Neural crest cell (in vitro differentiated cells): ENCODE measurements at regions not wholly inside any gene's neighbourhood (a gene's known extent, or its start where the extent isn't known, plus 50 kb on each side); places are given as distances from the start of the nearest gene placed in this dataset.
"Not testable (repeated sequence)": the region's sequence is repeated elsewhere in the genome, so short reads cannot be mapped to it uniquely, and the experiment has no call there.

Experiments used
- DNase-seq: peaks from one replicate; pipeline ENCODE4 v3.0.0; 2021; ENCODE audit warnings: low read depth, mixed read lengths, low spot score
- H3K27ac Mint-ChIP-seq: one replicate; pipeline ENCODE4 v1.8.0; 2021; ENCODE audit warnings: mild to moderate bottlenecking, mixed read lengths; ENCODE audit not compliant: unreplicated experiment
- H3K27me3 Mint-ChIP-seq: 2 replicates; pipeline ENCODE4 v1.8.0; 2021; ENCODE audit warnings: low read depth, mild to moderate bottlenecking, mixed read lengths
- H3K36me3 Mint-ChIP-seq: 2 replicates; pipeline ENCODE4 v1.8.0; 2021; ENCODE audit warnings: low read depth, mild to moderate bottlenecking, mixed read lengths
- H3K4me1 Mint-ChIP-seq: 2 replicates; pipeline ENCODE4 v1.8.0; 2021; ENCODE audit warnings: mixed read lengths
- H3K4me3 Mint-ChIP-seq: one replicate; pipeline ENCODE4 v1.8.0; 2021; ENCODE audit warnings: mild to moderate bottlenecking, mixed read lengths
- H3K9me3 Mint-ChIP-seq: 2 replicates; pipeline ENCODE4 v1.8.0; 2021; ENCODE audit warnings: mixed read lengths
- TF ChIP-seq, protein P1 (sequence below): fragments of 200-600 bp; sonication (generic); conservative IDR thresholded peaks from 2 replicates; pipeline ENCODE4 v1.5.0; 2021; ENCODE audit warnings: antibody characterized with exemption, mild to moderate bottlenecking

DNA sequence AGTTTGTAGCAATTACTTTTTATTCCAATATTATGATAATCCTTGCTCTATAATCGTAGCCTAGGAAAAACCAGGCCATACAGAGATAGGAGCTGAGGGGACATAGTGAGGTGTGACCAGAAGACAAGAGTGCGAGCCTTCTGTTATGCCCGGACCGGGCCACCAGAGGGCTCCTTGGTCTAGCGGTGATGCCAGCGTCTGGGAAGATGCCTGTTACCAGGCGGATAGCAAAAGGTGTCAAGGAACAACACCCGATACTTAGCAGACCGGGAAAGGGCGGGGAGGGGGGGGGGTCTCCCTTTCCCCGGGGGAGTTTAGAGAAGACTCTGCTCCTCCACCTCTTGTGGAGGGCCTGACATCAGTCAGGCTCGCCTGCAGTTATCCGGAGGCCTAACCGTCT is 67.1 kb upstream of the MUC20 start:
- not testable (repeated sequence) for H3K27me3 Mint-ChIP-seq, H3K4me1 Mint-ChIP-seq, DNase-seq, H3K9me3 Mint-ChIP-seq, H3K27ac Mint-ChIP-seq, H3K36me3 Mint-ChIP-seq
- H3K4me3 Mint-ChIP-seq: peak overlapping the region; percentile 89
- TF ChIP-seq, protein P1, sequence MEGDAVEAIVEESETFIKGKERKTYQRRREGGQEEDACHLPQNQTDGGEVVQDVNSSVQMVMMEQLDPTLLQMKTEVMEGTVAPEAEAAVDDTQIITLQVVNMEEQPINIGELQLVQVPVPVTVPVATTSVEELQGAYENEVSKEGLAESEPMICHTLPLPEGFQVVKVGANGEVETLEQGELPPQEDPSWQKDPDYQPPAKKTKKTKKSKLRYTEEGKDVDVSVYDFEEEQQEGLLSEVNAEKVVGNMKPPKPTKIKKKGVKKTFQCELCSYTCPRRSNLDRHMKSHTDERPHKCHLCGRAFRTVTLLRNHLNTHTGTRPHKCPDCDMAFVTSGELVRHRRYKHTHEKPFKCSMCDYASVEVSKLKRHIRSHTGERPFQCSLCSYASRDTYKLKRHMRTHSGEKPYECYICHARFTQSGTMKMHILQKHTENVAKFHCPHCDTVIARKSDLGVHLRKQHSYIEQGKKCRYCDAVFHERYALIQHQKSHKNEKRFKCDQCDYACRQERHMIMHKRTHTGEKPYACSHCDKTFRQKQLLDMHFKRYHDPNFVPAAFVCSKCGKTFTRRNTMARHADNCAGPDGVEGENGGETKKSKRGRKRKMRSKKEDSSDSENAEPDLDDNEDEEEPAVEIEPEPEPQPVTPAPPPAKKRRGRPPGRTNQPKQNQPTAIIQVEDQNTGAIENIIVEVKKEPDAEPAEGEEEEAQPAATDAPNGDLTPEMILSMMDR: peak; percentile 36

DNA sequence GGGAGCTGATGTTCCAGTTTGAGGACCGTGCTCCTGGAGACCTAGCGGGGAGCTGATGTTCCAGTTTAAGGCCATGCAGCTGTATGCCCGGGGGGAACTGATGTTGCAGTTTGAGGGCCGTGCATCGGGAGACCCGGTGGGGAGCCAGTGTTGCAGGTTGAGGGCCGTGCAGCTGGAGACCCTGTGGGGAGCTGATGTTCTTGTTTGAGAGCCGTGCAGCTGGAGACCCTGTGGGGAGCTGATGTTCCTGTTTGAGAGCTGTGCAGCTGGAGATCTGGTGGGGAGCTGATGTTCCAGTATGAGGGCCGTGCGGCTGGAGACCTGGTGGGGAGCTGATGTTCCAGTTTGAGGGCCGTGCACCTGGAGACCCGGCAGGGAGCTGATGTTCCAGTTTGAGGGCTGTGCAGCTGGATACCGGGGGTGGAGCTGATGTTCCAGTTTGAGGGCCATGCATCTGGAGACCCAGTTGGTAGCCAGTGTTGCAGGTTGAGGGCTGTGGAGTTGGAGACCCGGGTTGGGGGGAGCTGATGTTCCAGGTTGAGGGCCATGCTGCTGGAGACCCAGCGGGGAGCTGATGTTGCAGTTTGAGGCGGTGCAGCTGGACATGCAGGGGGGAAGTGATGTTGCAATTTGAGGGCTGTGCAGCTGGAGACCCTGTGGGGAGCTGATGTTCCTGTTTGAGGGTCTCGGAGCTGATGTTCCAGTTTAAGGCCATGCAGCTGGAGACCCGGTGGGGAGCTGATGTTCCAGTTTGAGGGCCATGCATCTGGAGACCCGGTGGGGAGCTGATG is 64.4 kb upstream of the APOD start:
- peaks cover 12% of the 10 kb centered on the region for H3K36me3 Mint-ChIP-seq
- H3K9me3 Mint-ChIP-seq, H3K27me3 Mint-ChIP-seq, H3K27ac Mint-ChIP-seq, H3K4me1 Mint-ChIP-seq, H3K4me3 Mint-ChIP-seq, DNase-seq: not testable (repeated sequence)

GRCh38 chr3:195645872-195646271 is 62.1 kb upstream of the APOD start:
- peaks cover 12% of the 10 kb centered on the region for H3K36me3 Mint-ChIP-seq
- H3K4me1 Mint-ChIP-seq, H3K4me3 Mint-ChIP-seq, H3K9me3 Mint-ChIP-seq, DNase-seq, H3K27me3 Mint-ChIP-seq, H3K27ac Mint-ChIP-seq: not testable (repeated sequence)

DNA sequence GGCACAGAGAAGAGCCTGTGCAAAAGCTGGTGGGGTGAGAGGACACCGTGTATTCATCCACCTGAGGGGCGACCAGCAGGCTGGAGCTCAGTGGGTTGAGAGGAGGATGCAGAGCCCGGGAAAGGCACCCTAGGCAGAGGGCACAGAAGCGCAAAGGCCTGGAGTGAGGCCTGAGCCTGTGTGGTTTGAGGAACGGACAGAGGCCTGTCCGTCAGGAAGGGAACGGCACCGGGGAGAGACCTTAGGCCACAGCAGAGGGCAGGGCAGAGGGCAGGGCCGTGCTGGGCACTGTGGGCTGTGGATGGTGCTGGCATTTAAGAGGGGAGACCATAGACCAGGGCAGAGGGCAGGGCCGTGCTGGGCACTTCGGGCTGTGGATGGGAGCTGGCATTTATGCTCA is 59.5 kb upstream of the APOD start:
- not testable (repeated sequence) for H3K4me1 Mint-ChIP-seq, H3K4me3 Mint-ChIP-seq, H3K9me3 Mint-ChIP-seq, H3K27ac Mint-ChIP-seq, H3K27me3 Mint-ChIP-seq, DNase-seq
- peaks cover 12% of the 10 kb centered on the region for H3K36me3 Mint-ChIP-seq

GRCh38 chr3:195642311-195642710 is 58.6 kb upstream of the APOD start:
- not testable (repeated sequence) for DNase-seq, H3K9me3 Mint-ChIP-seq, H3K27ac Mint-ChIP-seq

GRCh38 chr3:195638456-195638855 is 54.7 kb upstream of the APOD start:
- H3K36me3 Mint-ChIP-seq, H3K4me3 Mint-ChIP-seq, H3K4me1 Mint-ChIP-seq, DNase-seq, H3K27me3 Mint-ChIP-seq, H3K9me3 Mint-ChIP-seq, H3K27ac Mint-ChIP-seq: not testable (repeated sequence)

More at GRCh38 chr3:195642311-195642710, 58.6 kb upstream of the APOD start:
- not testable (repeated sequence) for H3K27me3 Mint-ChIP-seq, H3K4me3 Mint-ChIP-seq, H3K4me1 Mint-ChIP-seq
- peaks cover 12% of the 10 kb centered on the region for H3K36me3 Mint-ChIP-seq

GRCh38 chr3:195637473-195638233 is 53.9 kb upstream of the APOD start:
- H3K4me1 Mint-ChIP-seq, H3K36me3 Mint-ChIP-seq, H3K9me3 Mint-ChIP-seq, DNase-seq, H3K4me3 Mint-ChIP-seq, H3K27ac Mint-ChIP-seq, H3K27me3 Mint-ChIP-seq: not testable (repeated sequence)

DNA sequence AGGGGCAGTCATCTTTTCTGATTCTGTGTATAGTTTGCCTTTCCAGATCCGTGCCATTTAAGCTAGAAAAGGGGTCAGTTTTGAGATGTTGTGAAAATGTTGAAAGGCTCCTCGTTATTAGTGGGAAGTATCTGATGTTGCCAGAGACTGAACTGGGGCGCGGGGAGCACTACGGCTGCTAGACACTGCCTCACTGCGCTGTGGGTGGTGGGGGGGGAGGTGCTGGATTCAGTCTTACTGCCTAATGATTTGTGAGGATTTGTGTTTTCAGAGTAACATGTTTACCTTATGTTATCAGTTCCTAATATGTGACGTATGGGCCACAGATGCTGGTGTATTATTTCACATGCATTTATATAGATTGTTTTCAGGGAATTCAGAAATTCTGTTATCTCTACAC is 53.3 kb upstream of the APOD start:
- H3K4me1 Mint-ChIP-seq, H3K27me3 Mint-ChIP-seq: not testable (repeated sequence)

DNA sequence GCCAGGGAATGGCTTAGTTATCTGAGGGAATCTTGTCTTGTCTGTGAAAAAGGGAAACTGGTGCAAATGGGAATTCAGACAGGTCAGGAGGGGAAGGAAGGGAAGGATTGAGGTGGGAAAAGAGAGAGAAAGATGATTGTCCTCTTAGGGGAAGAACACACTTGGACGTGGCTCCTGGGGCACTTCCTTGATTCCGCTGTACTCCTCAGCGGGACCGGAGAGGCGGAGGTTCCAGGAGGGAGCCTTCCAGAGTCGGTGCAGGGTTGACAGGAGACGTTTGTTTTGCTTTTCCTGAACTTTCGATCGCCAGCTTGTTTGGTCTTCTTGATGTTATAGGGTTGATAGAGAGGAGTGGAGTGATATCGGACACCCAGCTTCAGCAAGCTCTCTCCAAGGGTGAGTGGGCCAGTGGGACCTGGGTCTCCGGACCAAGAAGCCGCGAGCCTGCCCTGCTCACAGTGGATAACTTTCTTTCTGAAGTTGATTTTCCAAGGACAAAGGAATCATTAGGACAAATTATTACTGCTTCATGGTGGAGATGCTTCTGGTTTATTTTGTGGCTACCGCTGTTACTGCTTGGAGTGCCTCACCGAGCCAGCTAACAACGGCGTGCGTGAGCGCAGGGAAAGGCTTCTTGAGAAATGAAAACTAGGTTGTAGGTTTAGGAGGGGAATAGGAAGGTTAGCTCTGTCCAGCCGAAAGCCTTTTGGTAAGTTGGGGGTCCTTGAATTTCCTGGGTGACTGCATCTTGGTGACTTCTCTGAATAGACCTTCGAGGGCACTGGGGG is 52.4 kb upstream of the APOD start:
- peak overlapping the region; percentile 49 for H3K4me3 Mint-ChIP-seq
- not testable (repeated sequence) for H3K9me3 Mint-ChIP-seq, DNase-seq, H3K27me3 Mint-ChIP-seq, H3K27ac Mint-ChIP-seq, H3K36me3 Mint-ChIP-seq, H3K4me1 Mint-ChIP-seq

More for the DNA sequence above, 53.3 kb upstream of the APOD start:
- DNase-seq, H3K9me3 Mint-ChIP-seq, H3K27ac Mint-ChIP-seq, H3K36me3 Mint-ChIP-seq: not testable (repeated sequence)
- peak overlapping the region; percentile 54 for H3K4me3 Mint-ChIP-seq

- H3K4me3 Mint-ChIP-seq, H3K9me3 Mint-ChIP-seq, H3K36me3 Mint-ChIP-seq, DNase-seq, H3K27ac Mint-ChIP-seq, H3K4me1 Mint-ChIP-seq, H3K27me3 Mint-ChIP-seq: not testable (repeated sequence)
Observed at GRCh38 chr3:195635262-195635873, 51.6 kb upstream of the APOD start.

DNA sequence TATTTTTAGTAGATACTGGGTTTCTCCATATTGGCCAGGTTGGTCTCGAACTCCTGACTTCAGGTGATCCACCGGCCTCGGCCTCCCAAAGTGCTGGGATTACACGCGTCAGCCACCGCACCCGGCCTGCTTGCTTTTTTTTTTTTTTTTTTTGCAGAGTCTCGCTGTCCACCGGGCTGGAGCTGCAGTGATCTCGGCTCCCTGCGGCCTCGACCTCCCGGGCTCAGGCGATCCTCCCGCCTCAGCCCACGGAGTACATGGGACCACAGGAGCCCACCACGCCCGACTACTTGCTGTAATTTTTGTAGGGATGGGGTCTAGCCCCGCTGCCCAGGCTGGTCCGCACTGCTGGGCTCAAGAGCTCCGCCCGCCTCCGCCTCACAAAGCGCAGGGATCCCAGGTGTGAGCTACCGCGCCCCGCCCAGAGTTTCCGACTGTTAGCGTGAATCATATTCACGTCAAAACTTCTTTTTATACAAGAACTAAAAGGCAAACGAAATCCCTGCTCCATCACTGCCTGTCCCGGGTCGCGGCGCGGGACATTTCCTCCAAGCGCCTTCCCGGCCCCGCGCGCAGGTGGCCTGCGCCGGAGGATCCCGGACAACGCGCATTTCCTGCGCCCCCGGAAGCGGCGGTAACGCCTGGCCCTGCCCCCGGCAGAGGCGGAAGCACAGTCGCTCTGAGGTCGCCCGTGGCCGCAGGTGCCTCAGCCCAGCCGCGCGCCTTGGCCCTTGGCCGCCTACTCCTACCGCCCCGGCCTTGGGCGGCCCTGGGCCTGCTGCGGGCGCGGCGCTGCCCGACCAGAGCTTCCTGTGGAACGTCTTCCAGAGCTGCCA is 50.9 kb upstream of the APOD start:
- not testable (repeated sequence) for H3K4me1 Mint-ChIP-seq, H3K27ac Mint-ChIP-seq, H3K4me3 Mint-ChIP-seq, H3K36me3 Mint-ChIP-seq, DNase-seq, H3K27me3 Mint-ChIP-seq, H3K9me3 Mint-ChIP-seq
